GM19463 (cell line): ENCODE measurements at regions not wholly inside any gene's neighbourhood (a gene's known extent, or its start where the extent isn't known, plus 50 kb on each side); places are given as distances from the start of the nearest gene placed in this dataset.

Source experiments
- ATAC-seq: cut with Tn5 transposase; IDR thresholded peaks from one replicate; pipeline ENCODE4 v1.9.1; 2021; ENCODE audit warnings: mild to moderate bottlenecking, moderate library complexity; ENCODE audit not compliant: unreplicated experiment

- no peak for ATAC-seq
These were observed 389.2 kb upstream of the F9 start for GRCh38 chrX:139141370-139141769.

- ATAC-seq = no peak
These were observed 396.2 kb upstream of the F9 start for GRCh38 chrX:139134316-139134715.

DNA sequence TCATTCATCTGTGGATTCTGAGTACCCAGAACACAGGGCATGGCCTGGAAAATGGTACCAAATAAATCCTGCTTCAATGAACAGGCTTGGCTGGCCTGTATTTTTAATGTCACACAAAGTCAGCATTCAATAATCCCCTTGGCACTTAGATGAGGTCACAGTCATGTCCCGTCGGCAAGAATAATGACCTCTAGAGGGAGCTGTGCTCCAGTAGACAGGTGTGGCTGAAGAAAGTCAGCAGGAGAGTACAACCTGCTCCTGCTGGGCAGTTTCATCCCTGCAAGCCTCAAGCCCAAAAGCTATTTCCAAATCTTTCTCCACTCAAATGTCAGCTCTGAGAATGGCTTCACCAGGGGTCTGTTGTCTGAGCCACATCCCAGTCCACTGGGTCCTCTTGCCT lies 404.0 kb upstream of the F9 start:
- ATAC-seq = peak; percentile 84

DNA sequence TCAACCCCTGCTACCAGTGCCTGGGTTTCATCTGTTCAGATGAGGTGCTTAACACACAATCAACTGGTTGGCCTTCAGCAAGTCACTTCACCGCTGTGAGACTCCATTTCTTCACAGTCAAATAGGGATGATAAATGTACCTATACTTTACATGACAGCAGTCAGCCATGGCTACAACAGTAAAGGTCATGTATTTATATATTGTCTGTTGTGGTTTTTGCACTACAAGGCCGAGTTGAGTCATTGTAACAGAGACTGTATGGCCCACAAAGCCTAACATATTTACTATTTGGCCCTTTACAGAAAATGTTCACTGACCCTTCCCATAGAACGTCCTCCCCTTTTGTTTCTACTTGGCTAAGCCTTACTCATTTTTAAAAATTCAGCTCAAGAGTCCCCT lies 404.6 kb upstream of the F9 start:
- no peak for ATAC-seq

DNA sequence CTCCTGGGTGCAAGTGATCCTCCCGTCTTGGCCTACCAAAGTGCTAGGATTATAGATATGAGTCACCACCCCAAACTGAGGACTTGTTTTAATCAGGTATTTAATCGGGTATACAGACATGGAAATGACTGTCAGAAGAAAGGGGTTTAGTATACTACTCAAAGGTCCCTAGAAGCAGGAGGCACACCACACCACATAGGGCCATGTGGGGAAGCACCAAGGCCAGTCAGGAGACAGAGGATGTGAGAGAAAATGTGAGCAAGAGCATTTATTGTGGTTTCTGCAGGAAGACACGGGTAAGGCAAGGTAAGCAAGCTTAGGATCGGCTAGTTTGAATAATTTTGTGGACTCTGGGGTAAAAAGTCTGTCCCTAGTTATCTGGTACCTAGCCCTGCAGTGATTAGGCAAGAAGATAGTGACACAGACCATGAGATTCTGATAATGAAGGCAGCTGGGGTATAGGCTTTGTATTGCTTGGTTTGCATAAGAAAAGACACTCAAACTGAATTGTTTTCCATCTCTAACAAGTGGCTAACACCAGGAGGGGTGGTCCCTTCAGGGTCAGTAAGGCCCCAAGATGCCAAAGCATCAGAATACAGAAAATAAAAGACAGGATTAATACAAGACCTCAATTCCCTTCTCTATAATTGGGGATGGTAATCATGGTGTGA lies 408.8 kb upstream of the F9 start:
- no peak for ATAC-seq

- no peak for ATAC-seq
These were observed 409.2 kb upstream of the FGF13 start for GRCh38 chrX:139120760-139121159.

DNA sequence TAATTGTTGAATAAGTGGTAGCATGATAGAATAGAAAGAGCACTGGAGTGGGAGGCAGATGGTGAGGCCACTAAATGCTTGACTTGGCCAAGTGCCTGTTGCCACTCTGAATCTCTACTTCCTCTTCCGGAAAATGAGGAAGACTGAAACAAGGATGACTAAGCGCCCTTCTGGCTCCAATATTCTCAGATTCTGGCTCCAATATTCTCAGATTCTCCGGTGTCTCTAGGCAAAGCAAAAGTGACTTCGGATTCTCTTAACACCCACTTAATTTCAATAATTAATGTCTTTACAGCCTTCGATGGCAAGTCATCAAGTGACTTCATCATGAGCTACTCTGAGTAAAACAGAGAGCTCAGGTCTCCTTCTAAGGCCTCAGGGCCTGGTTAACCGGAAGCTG lies 402.2 kb upstream of the FGF13 start:
- ATAC-seq = no peak

GRCh38 chrX:139112432-139112831 lies 400.9 kb upstream of the FGF13 start:
- ATAC-seq = no peak

- ATAC-seq = no peak
These were observed 394.6 kb upstream of the FGF13 start for GRCh38 chrX:139106069-139106468.

- no peak for ATAC-seq
These were observed 383.4 kb upstream of the FGF13 start for GRCh38 chrX:139094671-139095592.

DNA sequence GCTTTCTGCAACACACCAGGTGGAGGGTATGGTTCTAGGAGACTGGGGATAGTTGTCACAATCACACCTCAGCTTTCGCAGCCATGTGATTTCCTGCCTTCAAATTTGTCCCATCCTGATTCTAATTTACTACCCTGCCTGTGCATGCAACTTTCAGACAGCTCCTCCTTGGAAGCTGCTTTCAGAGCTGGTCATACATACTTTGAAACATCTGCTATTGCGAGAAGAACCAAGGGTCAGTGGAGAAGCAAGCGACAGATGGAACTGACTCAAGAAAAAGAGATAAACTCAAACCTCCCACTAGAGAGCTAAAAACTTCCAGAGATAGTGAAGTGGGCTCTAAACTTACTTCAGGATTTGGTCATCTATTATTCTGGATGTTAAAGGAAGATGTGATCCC lies 381.7 kb upstream of the FGF13 start:
- ATAC-seq = no peak

DNA sequence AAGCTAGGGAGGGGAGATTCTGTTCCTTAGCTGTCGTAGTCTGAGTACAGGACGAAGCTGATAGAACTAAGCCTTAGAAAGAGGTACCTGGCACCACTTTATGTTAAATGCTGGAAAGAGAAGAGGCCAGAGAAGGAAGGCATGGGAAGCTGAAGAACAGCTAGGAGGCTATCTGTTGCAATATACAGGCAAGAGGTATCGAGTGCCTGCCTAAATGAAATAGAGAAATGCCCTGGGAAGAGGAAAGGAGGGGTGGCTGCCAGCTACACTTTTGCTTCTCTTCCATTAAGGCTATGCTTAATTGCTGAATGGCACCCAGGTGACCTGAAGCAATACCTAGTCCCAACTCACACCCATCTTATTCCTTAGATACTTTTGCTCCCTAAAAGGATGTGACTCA lies 380.4 kb upstream of the FGF13 start:
- no peak for ATAC-seq

GRCh38 chrX:139091066-139091465 lies 379.5 kb upstream of the FGF13 start:
- ATAC-seq = no peak

DNA sequence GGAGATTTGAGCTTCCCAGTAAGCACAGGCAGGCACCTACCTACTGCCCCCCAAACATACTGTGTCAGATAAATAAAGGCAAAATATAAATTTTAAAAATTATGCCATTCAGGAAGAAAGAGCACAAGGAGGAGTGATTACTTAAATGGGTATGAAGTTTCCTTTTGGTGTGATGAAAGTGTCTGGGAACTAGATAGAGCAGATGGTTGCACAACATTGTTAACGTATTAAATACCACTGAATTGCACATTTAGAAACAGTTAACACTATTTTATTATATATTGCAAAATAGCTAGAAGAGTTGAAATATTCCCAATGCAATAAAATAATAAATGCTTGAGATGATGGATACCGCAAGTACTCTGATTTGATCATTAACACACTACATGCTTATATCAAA lies 374.7 kb upstream of the FGF13 start:
- ATAC-seq = no peak

- ATAC-seq = no peak
These were observed 373.9 kb upstream of the FGF13 start for GRCh38 chrX:139085404-139085803.

DNA sequence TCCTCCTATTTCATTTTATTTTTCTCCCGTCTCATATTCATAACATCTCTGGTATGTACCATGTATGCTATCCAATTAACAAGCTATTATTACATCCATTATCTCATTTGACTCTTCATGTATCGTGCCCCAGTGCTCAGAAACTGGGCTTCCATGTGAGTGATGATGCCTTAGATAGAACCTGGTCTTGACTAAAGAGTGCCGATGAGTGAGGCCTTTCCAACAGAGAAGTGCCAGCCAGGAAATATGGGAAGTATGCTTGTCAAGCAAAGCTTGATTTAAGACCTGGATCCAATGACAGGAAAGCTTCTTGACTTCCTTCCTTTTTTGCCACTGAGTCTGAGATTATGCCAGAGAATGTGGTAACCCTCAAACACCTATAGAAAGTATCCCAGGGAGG lies 371.7 kb upstream of the FGF13 start:
- ATAC-seq = no peak

DNA sequence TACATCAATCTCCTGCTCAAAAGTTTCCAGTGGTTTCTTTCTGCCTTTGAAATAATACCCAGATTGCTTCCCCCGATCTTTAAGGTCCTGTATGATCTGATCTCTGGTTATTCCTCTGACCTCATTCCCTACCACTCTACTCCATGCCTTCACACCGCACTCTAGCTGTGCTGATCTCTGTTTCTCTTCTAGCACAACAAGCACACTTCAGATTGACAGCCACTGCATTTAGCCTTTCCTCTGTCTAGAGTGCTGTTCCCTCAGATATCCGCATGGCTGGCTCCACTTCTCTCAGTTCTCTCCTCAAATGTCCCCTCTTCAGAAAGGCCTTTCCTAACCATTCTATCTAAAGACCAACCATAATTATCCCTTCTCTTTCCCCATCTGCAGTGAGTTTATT lies 370.4 kb upstream of the FGF13 start:
- no peak for ATAC-seq

DNA sequence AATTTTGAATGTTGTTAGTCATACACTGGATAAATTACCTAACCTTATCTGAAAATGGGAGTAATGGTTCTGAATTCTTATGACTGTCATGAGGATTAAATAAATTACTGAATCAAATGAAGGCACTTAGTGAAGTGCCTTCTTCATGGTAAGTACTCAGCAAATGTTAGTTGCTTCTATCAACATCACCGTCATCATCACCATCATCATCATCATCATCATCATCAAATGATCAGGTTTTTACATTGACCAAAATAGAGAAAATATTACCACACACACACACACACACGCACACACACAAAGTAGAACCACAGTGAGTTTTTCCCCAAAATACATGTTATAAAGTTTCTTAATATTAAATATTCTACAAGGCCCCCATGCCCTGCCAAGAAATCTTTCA lies 368.3 kb upstream of the FGF13 start:
- no peak for ATAC-seq

DNA sequence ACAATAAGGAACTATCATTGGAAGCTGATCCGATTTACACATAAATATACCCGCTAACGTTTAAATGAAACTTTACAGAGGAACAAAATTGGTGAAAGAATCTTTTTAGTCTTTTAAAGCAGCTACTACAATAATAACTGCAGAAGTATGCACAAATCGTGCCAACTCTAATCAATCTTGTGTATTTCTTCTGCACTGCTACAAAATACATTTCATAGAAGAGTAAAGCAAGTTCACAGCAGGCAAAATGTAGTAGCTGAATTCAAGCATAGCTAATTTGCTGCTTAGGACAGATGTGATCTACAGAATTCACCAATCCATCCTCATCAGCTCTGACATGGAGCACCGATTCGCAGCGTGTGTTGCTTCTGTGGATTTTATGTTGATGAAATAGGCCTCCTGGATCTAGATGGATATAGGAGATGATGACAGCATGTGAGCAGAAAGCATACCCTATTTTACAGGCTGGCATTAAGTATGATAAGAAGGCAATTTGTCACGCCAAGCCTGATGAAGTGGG lies 367.3 kb upstream of the FGF13 start:
- no peak for ATAC-seq

- ATAC-seq = no peak
These were observed 366.8 kb upstream of the FGF13 start for GRCh38 chrX:139078342-139078741.

GRCh38 chrX:139077281-139078250 lies 366.0 kb upstream of the FGF13 start:
- no peak for ATAC-seq
